Naive thymus-derived CD4-positive, alpha-beta T cell (primary cell): ENCODE measurements at regions not wholly inside any gene's neighbourhood (a gene's known extent, or its start where the extent isn't known, plus 50 kb on each side); places are given as distances from the start of the nearest gene placed in this dataset.

Source experiments
- ATAC-seq: fragments of 150-1000 bp; cut with Tn5 transposase; 2 replicates; pipeline ENCODE4 v1.10.0; 2021; ENCODE audit warnings: mild to moderate bottlenecking, moderate library complexity
- CTCF ChIA-PET: fragments of 350-600 bp; sonication (Branson Sonifier 250); formaldehyde crosslinking; loops from one replicate; lab custom pipeline; 2021; ENCODE audit warnings: antibody characterized with exemption; lab: Charles Lee
- POLR2A ChIA-PET: fragments of 350-600 bp; sonication (Branson Sonifier 250); formaldehyde crosslinking; loops from one replicate; lab custom pipeline; 2021; ENCODE audit warnings: antibody characterized with exemption, inconsistent platforms; lab: Charles Lee
- DNase-seq, 9 donors: peaks; one replicate each; pipeline versions ENCODE4 v3.0.0 to v3.0.0-alpha.2; 2020 to 2022; ENCODE audit warnings: mixed read lengths in 1 of 9
- H3K27ac ChIP-seq: one replicate; pipeline ENCODE4 v1.7.0; 2013; ENCODE audit warnings: mild to moderate bottlenecking, low read depth, low read length, moderate library complexity
- H3K27me3 ChIP-seq, 2 donors: one replicate each; pipeline ENCODE4 v1.7.0; 2013; ENCODE audit warnings: low read length in 2 of 2, mild to moderate bottlenecking in 2 of 2, moderate library complexity in 2 of 2; ENCODE audit not compliant: control insufficient read depth in 2 of 2, insufficient read depth in 2 of 2
- H3K36me3 ChIP-seq, 3 experiments: 1 replicate in 2 of 3; 2 replicates in 1 of 3; pipeline ENCODE4 v1.7.0; 2013; ENCODE audit warnings: low read length in 3 of 3, mild to moderate bottlenecking in 3 of 3, moderate library complexity in 1 of 3; ENCODE audit not compliant: insufficient read depth in 3 of 3, control insufficient read depth in 2 of 3
- H3K4me1 ChIP-seq, 2 donors: one replicate each; pipeline ENCODE4 v1.7.0; 2013; ENCODE audit warnings: low read length in 2 of 2, mild to moderate bottlenecking in 2 of 2, moderate library complexity in 1 of 2; ENCODE audit not compliant: control insufficient read depth in 2 of 2, insufficient read depth in 2 of 2
- H3K4me3 ChIP-seq: 2 replicates; pipeline ENCODE4 v1.7.0; 2013; ENCODE audit warnings: mild to moderate bottlenecking, low read length
- H3K9me3 ChIP-seq, 3 experiments: 1 replicate in 2 of 3; 2 replicates in 1 of 3; pipeline ENCODE4 v1.7.0; 2013; ENCODE audit warnings: low read length in 3 of 3; ENCODE audit not compliant: control insufficient read depth in 2 of 3
- H3K27ac Mint-ChIP-seq, 9 donors: one replicate each; pipeline ENCODE4 v1.8.0; 2020 to 2022; ENCODE audit warnings: mixed read lengths in 9 of 9, mild to moderate bottlenecking in 8 of 9, moderate library complexity in 5 of 9, inconsistent platforms in 2 of 9
- H3K27me3 Mint-ChIP-seq, 5 donors: one replicate each; pipeline ENCODE4 v1.8.0; 2021 to 2022; ENCODE audit warnings: mixed read lengths in 5 of 5, mild to moderate bottlenecking in 1 of 5
- H3K36me3 Mint-ChIP-seq, 5 donors: one replicate each; pipeline ENCODE4 v1.8.0; 2020 to 2022; ENCODE audit warnings: mixed read lengths in 5 of 5, mild to moderate bottlenecking in 3 of 5, inconsistent platforms in 1 of 5
- H3K4me1 Mint-ChIP-seq, 7 donors: one replicate each; pipeline ENCODE4 v1.8.0; 2020 to 2022; ENCODE audit warnings: mixed read lengths in 7 of 7, mild to moderate bottlenecking in 3 of 7, inconsistent platforms in 1 of 7
- H3K4me3 Mint-ChIP-seq, 10 donors: one replicate each; pipeline ENCODE4 v1.8.0; 2020 to 2022; ENCODE audit warnings: mild to moderate bottlenecking in 10 of 10, mixed read lengths in 10 of 10, moderate library complexity in 6 of 10, inconsistent platforms in 2 of 10
- H3K9me3 Mint-ChIP-seq, 11 donors: one replicate each; pipeline ENCODE4 v1.8.0; 2020 to 2022; ENCODE audit warnings: mixed read lengths in 11 of 11, mild to moderate bottlenecking in 4 of 11, inconsistent platforms in 1 of 11, moderate library complexity in 1 of 11
- intact Hi-C, 2 donors: fragments of 100-400 bp; cut with micrococcal nuclease; formaldehyde crosslinking; loops; one replicate each; pipeline ENCODE4 v1.15.1; 2023

- no peaks in the 10 kb centered on the region for H3K9me3 ChIP-seq
- Mint-ChIP-seq H3K4me1 (no peaks in the 10 kb centered on the region), H3K36me3 (no peaks in the 10 kb centered on the region), H3K27ac (no peak overlapping the region), H3K9me3 (no peaks in the 10 kb centered on the region), H3K27me3 (no peaks in the 10 kb centered on the region), H3K4me3 (no peak overlapping the region)
- intact Hi-C loops, result no loop called here
- H3K36me3 ChIP-seq, result no peaks in the 10 kb centered on the region
- no peak overlapping the region for H3K4me3 ChIP-seq
- H3K27me3 ChIP-seq, result no peaks in the 10 kb centered on the region
- no peak overlapping the region for H3K27ac ChIP-seq
- no peaks in the 10 kb centered on the region for H3K4me1 ChIP-seq
- POLR2A ChIA-PET, result interaction anchor here (0.8 kb wide), 1 partner anchor 768 kb away, joined by 3 read pairs; no protein-coding TSS in a partner anchor
- DNase-seq, result no peak
- no peak for ATAC-seq
- CTCF ChIA-PET, result no interaction called here
Observed at GRCh38 chr9:81852820-81853219, 75.4 kb upstream of the SPATA31D4 start.

- H3K27ac Mint-ChIP-seq, result no peak overlapping the region
- Histone ChIP-seq H3K9me3 (no peaks in the 10 kb centered on the region), H3K27me3 (no peaks in the 10 kb centered on the region), H3K27ac (no peak overlapping the region), H3K36me3 (no peaks in the 10 kb centered on the region), H3K4me3 (no peak overlapping the region), H3K4me1 (no peaks in the 10 kb centered on the region)
- ChIA-PET CTCF (no interaction called here), POLR2A (interaction anchor here (0.6 kb wide), 1 partner anchor 1747 kb away, joined by 3 read pairs; no protein-coding TSS in a partner anchor)
- DNase-seq, result no peak
- intact Hi-C loops, result no loop called here
- H3K4me1 Mint-ChIP-seq, result no peaks in the 10 kb centered on the region
- no peak overlapping the region for H3K4me3 Mint-ChIP-seq
- H3K27me3 Mint-ChIP-seq, result peaks cover 0 to 4% (median 0%) of the 10 kb centered on the region in 5 donors
- no peaks in the 10 kb centered on the region for H3K36me3 Mint-ChIP-seq
- ATAC-seq, result no peak
- peaks cover 0 to 1% (median 0%) of the 10 kb centered on the region in 11 donors for H3K9me3 Mint-ChIP-seq
Observed at GRCh38 chr9:81855538-81855937, 72.7 kb upstream of the SPATA31D4 start.

GRCh38 chr9:81858657-81859430, 69.4 kb upstream of the SPATA31D4 start:
- ChIA-PET CTCF (no interaction called here), POLR2A (no interaction called here)
- H3K36me3 ChIP-seq, result no peaks in the 10 kb centered on the region

GRCh38 chr9:81860581-81860980, 67.6 kb upstream of the SPATA31D4 start:
- Histone ChIP-seq H3K4me1 (no peaks in the 10 kb centered on the region), H3K4me3 (no peak overlapping the region), H3K27ac (no peak overlapping the region), H3K9me3 (no peaks in the 10 kb centered on the region), H3K36me3 (no peaks in the 10 kb centered on the region), H3K27me3 (no peaks in the 10 kb centered on the region)
- Mint-ChIP-seq H3K36me3 (no peaks in the 10 kb centered on the region), H3K27me3 (peaks cover 0 to 4% (median 0%) of the 10 kb centered on the region in 5 donors), H3K9me3 (peaks cover 0 to 5% (median 1%) of the 10 kb centered on the region in 11 donors), H3K27ac (no peak overlapping the region), H3K4me1 (no peaks in the 10 kb centered on the region), H3K4me3 (no peak overlapping the region)
- intact Hi-C loops, result no loop called here
- POLR2A ChIA-PET, result no interaction called here
- CTCF ChIA-PET, result no interaction called here
- ATAC-seq (no peak), DNase-seq (no peak)

More at GRCh38 chr9:81858657-81859430, 69.4 kb upstream of the SPATA31D4 start:
- Mint-ChIP-seq H3K27ac (no peak overlapping the region), H3K4me3 (no peak overlapping the region), H3K4me1 (no peaks in the 10 kb centered on the region), H3K9me3 (peaks cover 0 to 5% (median 0%) of the 10 kb centered on the region in 11 donors), H3K36me3 (no peaks in the 10 kb centered on the region), H3K27me3 (peaks cover 0 to 4% (median 0%) of the 10 kb centered on the region in 5 donors)
- no peaks in the 10 kb centered on the region for H3K27me3 ChIP-seq
- H3K4me3 ChIP-seq, result no peak overlapping the region
- H3K27ac ChIP-seq, result no peak overlapping the region
- intact Hi-C loops, result no loop called here
- no peak for DNase-seq
- no peaks in the 10 kb centered on the region for H3K4me1 ChIP-seq
- ATAC-seq, result no peak
- no peaks in the 10 kb centered on the region for H3K9me3 ChIP-seq

GRCh38 chr9:81861644-81862043, 66.6 kb upstream of the SPATA31D4 start:
- intact Hi-C loops, result no loop called here
- no peaks in the 10 kb centered on the region for H3K36me3 Mint-ChIP-seq
- H3K27ac Mint-ChIP-seq, result no peak overlapping the region
- Histone ChIP-seq H3K9me3 (no peaks in the 10 kb centered on the region), H3K36me3 (no peaks in the 10 kb centered on the region), H3K27me3 (no peaks in the 10 kb centered on the region), H3K27ac (no peak overlapping the region), H3K4me3 (no peak overlapping the region), H3K4me1 (no peaks in the 10 kb centered on the region)
- H3K9me3 Mint-ChIP-seq, result peaks cover 0 to 7% (median 1%) of the 10 kb centered on the region in 11 donors
- H3K4me1 Mint-ChIP-seq, result no peaks in the 10 kb centered on the region
- ChIA-PET CTCF (no interaction called here), POLR2A (no interaction called here)
- ATAC-seq (no peak), DNase-seq (no peak)
- H3K27me3 Mint-ChIP-seq, result peaks cover 0 to 4% (median 0%) of the 10 kb centered on the region in 5 donors
- no peak overlapping the region for H3K4me3 Mint-ChIP-seq

- DNase-seq, result no peak
- Histone ChIP-seq H3K27me3 (no peaks in the 10 kb centered on the region), H3K36me3 (no peaks in the 10 kb centered on the region), H3K9me3 (no peaks in the 10 kb centered on the region), H3K27ac (no peak overlapping the region), H3K4me1 (no peaks in the 10 kb centered on the region), H3K4me3 (no peak overlapping the region)
- Mint-ChIP-seq H3K27ac (no peak overlapping the region), H3K9me3 (peaks cover 0 to 7% (median 3%) of the 10 kb centered on the region in 11 donors), H3K4me3 (no peak overlapping the region), H3K36me3 (no peaks in the 10 kb centered on the region), H3K27me3 (peaks cover 0 to 6% (median 0%) of the 10 kb centered on the region in 5 donors), H3K4me1 (no peaks in the 10 kb centered on the region)
- no peak for ATAC-seq
- ChIA-PET POLR2A (no interaction called here), CTCF (no interaction called here)
- intact Hi-C loops, result no loop called here
Observed at GRCh38 chr9:81868145-81868544, 60.1 kb upstream of the SPATA31D4 start.

- intact Hi-C loops, result no loop called here
- no peaks in the 10 kb centered on the region for H3K36me3 Mint-ChIP-seq
- peaks cover 0 to 8% (median 2%) of the 10 kb centered on the region in 11 donors for H3K9me3 Mint-ChIP-seq
- peaks cover 0 to 6% (median 0%) of the 10 kb centered on the region in 5 donors for H3K27me3 Mint-ChIP-seq
- no peak overlapping the region for H3K27ac ChIP-seq
- no peaks in the 10 kb centered on the region for H3K4me1 Mint-ChIP-seq
- ChIA-PET CTCF (no interaction called here), POLR2A (no interaction called here)
- no peak overlapping the region for H3K4me3 Mint-ChIP-seq
- no peak overlapping the region for H3K27ac Mint-ChIP-seq
- no peaks in the 10 kb centered on the region for H3K4me1 ChIP-seq
- ATAC-seq (no peak), DNase-seq (no peak)
- no peaks in the 10 kb centered on the region for H3K9me3 ChIP-seq
- H3K36me3 ChIP-seq, result no peaks in the 10 kb centered on the region
- no peaks in the 10 kb centered on the region for H3K27me3 ChIP-seq
- H3K4me3 ChIP-seq, result no peak overlapping the region
Observed at GRCh38 chr9:81871695-81872094, 56.5 kb upstream of the SPATA31D4 start.
